Subcutaneous abdominal adipose tissue (tissue), 5 donors: ENCODE measurements at regions not wholly inside any gene's neighbourhood (a gene's known extent, or its start where the extent isn't known, plus 50 kb on each side); places are given as distances from the start of the nearest gene placed in this dataset.

Experiments
- H3K27ac ChIP-seq: one replicate; pipeline ENCODE4 v1.7.0; 2013; ENCODE audit warnings: low read depth, mild to moderate bottlenecking, inconsistent platforms, low read length, moderate library complexity
- H3K27me3 ChIP-seq, 5 donors: one replicate each; pipeline ENCODE4 v1.7.0; 2013; ENCODE audit warnings: low read length in 5 of 5, inconsistent platforms in 1 of 5; ENCODE audit not compliant: control insufficient read depth in 5 of 5, insufficient read depth in 4 of 5
- H3K36me3 ChIP-seq, 5 donors: one replicate each; pipeline ENCODE4 v1.7.0; 2013; ENCODE audit warnings: low read length in 5 of 5; ENCODE audit not compliant: control insufficient read depth in 5 of 5, insufficient read depth in 5 of 5
- H3K4me1 ChIP-seq, 5 donors: one replicate each; pipeline ENCODE4 v1.7.0; 2013; ENCODE audit warnings: low read length in 5 of 5, mild to moderate bottlenecking in 3 of 5, moderate library complexity in 1 of 5; ENCODE audit not compliant: control insufficient read depth in 5 of 5, insufficient read depth in 5 of 5
- H3K4me3 ChIP-seq, 5 donors: one replicate each; pipeline ENCODE4 v1.7.0; 2013; ENCODE audit warnings: low read length in 5 of 5, low read depth in 1 of 5
- H3K9ac ChIP-seq, 5 donors: one replicate each; pipeline ENCODE4 v1.7.0; 2013; ENCODE audit warnings: low read length in 5 of 5, mild to moderate bottlenecking in 4 of 5, moderate library complexity in 3 of 5
- H3K9me3 ChIP-seq, 5 donors: one replicate each; pipeline ENCODE4 v1.7.0; 2013; ENCODE audit warnings: low read length in 5 of 5; ENCODE audit not compliant: control insufficient read depth in 5 of 5
- donor health status: healthy.
- donor health status: healthy.
- donor health status: healthy.
- donor health status: healthy.
- donor health status: healthy.

GRCh38 chr5:98516701-98517100, 256.8 kb upstream of the RGMB start:
- no peak overlapping the region for H3K27ac ChIP-seq
- no peaks in the 10 kb centered on the region for H3K36me3 ChIP-seq
- no peak overlapping the region for H3K9ac ChIP-seq
- peaks cover 0 to 6% (median 0%) of the 10 kb centered on the region in 5 donors for H3K4me1 ChIP-seq
- no peaks in the 10 kb centered on the region for H3K9me3 ChIP-seq
- H3K4me3 ChIP-seq: no peak overlapping the region
- H3K27me3 ChIP-seq: no peaks in the 10 kb centered on the region

DNA sequence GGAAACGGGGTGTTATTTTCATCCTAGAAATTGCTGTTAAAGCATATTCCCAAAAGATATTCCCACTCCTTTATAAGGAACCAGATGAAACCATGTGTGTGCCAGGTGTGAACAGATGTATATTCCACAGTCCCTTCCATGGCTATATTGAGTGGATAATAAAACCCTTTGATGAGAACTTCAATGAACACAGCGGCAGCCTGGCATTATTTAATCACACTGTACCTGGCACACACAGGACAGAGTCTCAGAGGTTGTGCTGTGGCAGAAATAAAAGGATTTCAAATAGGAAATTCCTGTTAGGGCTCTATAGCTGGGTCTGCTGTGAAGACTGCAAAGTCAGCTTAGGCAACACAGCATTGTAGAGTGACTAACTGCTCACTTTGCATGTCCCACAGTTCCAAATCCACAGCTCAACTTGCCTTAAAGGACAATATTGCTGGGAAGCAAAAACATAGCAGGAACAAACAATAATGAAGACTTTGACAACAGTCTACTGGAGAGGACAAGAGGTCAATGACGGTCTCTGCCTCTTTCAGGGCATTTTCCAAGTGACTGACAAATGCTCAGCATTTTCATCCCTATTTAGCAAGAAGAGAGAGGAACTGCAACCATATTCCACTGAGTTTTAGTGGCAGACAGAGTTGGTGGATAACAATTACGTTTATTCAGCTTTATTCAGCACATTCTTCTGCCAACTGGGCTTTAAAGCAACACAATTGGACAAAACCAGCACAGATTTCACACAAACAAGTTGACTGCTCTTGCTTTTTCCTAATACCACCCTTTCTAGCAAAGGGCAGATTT, 255.7 kb upstream of the RGMB start:
- H3K4me1 ChIP-seq: peaks cover 0 to 6% (median 0%) of the 10 kb centered on the region in 5 donors
- no peaks in the 10 kb centered on the region for H3K9me3 ChIP-seq
- H3K27ac ChIP-seq: no peak overlapping the region
- H3K27me3 ChIP-seq: no peaks in the 10 kb centered on the region
- H3K9ac ChIP-seq: no peak overlapping the region
- no peak overlapping the region for H3K4me3 ChIP-seq
- no peaks in the 10 kb centered on the region for H3K36me3 ChIP-seq

DNA sequence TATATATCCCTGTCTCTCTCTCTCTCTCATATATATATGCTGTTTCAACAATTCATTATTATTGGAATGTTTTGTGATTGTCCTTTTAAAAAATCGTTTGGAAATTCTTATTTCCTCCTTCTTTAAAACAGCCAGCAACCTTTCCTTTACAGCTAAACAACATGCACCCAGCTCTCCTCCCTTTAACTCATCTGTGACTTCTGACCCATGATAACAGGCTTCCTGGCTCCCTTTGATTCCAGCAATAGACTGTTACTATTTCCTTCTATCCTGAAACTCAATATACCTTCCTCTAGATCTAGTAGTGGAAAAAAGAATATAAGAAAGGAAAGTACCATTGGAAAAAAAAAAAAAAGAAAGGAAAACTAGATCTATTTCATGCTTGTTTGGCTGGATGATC, 254.7 kb upstream of the RGMB start:
- Histone ChIP-seq H3K36me3 (no peaks in the 10 kb centered on the region), H3K9ac (no peak overlapping the region), H3K9me3 (no peaks in the 10 kb centered on the region), H3K4me3 (no peak overlapping the region), H3K4me1 (peaks cover 0 to 6% (median 0%) of the 10 kb centered on the region in 5 donors), H3K27me3 (no peaks in the 10 kb centered on the region), H3K27ac (no peak overlapping the region)

GRCh38 chr5:98519571-98519970, 253.9 kb upstream of the RGMB start:
- no peaks in the 10 kb centered on the region for H3K9me3 ChIP-seq

GRCh38 chr5:98521821-98522220, 251.6 kb upstream of the RGMB start:
- H3K9me3 ChIP-seq: no peaks in the 10 kb centered on the region
- H3K36me3 ChIP-seq: no peaks in the 10 kb centered on the region
- H3K4me3 ChIP-seq: no peak overlapping the region
- H3K4me1 ChIP-seq: peaks cover 0 to 6% (median 0%) of the 10 kb centered on the region in 5 donors
- peaks cover 0 to 3% (median 0%) of the 10 kb centered on the region in 5 donors for H3K27me3 ChIP-seq
- no peak overlapping the region for H3K27ac ChIP-seq
- no peak overlapping the region for H3K9ac ChIP-seq

More at GRCh38 chr5:98519571-98519970, 253.9 kb upstream of the RGMB start:
- Histone ChIP-seq H3K9ac (no peak overlapping the region), H3K27me3 (no peaks in the 10 kb centered on the region), H3K4me3 (no peak overlapping the region), H3K4me1 (peaks cover 0 to 6% (median 0%) of the 10 kb centered on the region in 5 donors), H3K27ac (no peak overlapping the region), H3K36me3 (no peaks in the 10 kb centered on the region)

DNA sequence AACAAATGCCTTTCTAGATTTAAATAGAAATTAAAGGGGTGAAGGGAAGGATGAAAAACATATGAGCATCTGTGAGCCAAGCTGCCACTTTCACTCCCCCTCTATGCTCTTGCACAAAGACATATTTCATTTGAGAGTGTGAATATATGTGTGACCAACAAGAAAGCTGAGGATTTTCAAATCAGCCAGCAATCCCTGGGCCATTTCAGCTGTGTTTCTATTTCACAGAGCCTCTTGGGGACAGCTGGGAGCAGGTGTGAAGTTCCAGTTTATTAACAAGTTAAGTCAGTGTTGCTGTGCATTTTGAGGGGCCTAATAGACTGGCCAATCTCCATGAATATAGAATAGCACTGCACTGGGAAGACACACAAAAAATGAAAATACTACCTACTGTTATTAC, 248.7 kb upstream of the RGMB start:
- Histone ChIP-seq H3K27me3 (peaks cover 0 to 3% (median 0%) of the 10 kb centered on the region in 5 donors), H3K27ac (no peak overlapping the region), H3K4me1 (no peaks in the 10 kb centered on the region), H3K4me3 (no peak overlapping the region), H3K36me3 (no peaks in the 10 kb centered on the region), H3K9ac (no peak overlapping the region), H3K9me3 (no peaks in the 10 kb centered on the region)

DNA sequence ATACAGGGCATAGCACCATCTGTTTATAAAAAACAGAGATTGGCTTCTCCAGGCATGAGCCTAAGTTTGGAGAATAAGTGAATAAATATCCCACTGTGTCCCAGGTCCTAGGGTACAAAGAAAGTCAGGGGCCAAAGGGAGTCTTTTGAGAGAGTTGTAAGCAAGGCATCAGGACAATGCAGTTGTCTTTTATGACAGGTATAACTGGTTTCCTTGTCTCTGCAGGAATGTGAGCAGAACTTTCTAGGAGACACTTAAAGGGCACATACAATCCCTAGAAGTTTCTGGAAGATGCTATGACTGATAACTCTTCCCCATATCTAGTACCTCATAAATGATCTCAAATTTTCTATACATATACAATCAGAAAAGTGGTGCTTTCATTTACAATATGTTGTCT, 245.6 kb upstream of the RGMB start:
- Histone ChIP-seq H3K9ac (no peak overlapping the region), H3K9me3 (no peaks in the 10 kb centered on the region), H3K4me3 (no peak overlapping the region), H3K27me3 (peaks cover 0 to 3% (median 0%) of the 10 kb centered on the region in 5 donors), H3K27ac (no peak overlapping the region), H3K4me1 (no peaks in the 10 kb centered on the region), H3K36me3 (no peaks in the 10 kb centered on the region)

- Histone ChIP-seq H3K27ac (no peak overlapping the region), H3K36me3 (no peaks in the 10 kb centered on the region), H3K9ac (no peak overlapping the region), H3K27me3 (peaks cover 0 to 3% (median 0%) of the 10 kb centered on the region in 5 donors), H3K9me3 (no peaks in the 10 kb centered on the region), H3K4me3 (no peak overlapping the region), H3K4me1 (no peaks in the 10 kb centered on the region)
These were observed 244.1 kb upstream of the RGMB start for GRCh38 chr5:98529321-98529720.

DNA sequence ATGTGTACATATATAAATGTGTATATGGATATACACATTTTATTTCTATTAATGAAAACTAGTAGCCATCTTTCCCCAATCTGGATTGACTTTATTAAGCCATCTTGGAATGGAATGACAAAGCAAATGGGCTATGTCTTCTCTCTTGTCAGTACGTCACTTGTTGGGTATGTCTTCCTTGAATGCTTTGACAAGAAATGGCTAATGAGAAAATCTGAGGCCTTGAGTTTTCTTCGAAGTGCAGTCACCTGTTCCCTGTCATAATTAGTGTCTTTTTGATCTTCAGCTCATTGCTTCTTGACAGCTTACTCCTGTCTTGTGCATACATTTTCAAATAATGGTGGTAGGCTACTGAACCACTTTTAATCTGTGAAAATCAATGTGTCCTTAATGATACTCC, 243.2 kb upstream of the RGMB start:
- Histone ChIP-seq H3K4me1 (no peaks in the 10 kb centered on the region), H3K4me3 (no peak overlapping the region), H3K27ac (no peak overlapping the region), H3K9ac (no peak overlapping the region), H3K9me3 (no peaks in the 10 kb centered on the region), H3K27me3 (peaks cover 0 to 3% (median 0%) of the 10 kb centered on the region in 5 donors), H3K36me3 (no peaks in the 10 kb centered on the region)

DNA sequence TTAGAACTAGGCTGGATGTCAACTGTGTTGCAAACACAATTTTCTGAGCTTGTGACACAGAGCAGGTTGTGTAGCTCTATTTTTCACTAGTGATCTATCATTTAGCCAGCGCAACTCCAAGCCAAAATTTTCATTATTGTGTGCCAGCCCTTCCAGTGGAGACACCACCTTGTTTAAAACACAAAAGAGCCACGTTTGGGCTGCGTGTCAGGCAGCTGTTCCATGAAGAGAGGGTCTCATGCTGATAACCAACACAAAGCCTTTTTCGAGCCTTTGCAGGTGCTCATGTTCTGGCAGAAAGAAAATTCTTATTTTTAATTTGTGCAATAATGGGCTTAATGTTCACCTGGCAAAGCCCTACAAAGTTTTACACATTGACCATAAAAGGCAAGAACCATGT, 237.6 kb upstream of the RGMB start:
- no peaks in the 10 kb centered on the region for H3K27me3 ChIP-seq
- no peaks in the 10 kb centered on the region for H3K4me1 ChIP-seq
- no peak overlapping the region for H3K27ac ChIP-seq
- peaks cover 0 to 3% (median 2%) of the 10 kb centered on the region in 5 donors for H3K9me3 ChIP-seq
- no peak overlapping the region for H3K9ac ChIP-seq
- no peak overlapping the region for H3K4me3 ChIP-seq
- H3K36me3 ChIP-seq: no peaks in the 10 kb centered on the region
